Epithelial cell of esophagus (primary cell): ENCODE measurements at regions not wholly inside any gene's neighbourhood (a gene's known extent, or its start where the extent isn't known, plus 50 kb on each side); places are given as distances from the start of the nearest gene placed in this dataset.
"Not testable (repeated sequence)": the region's sequence is repeated elsewhere in the genome, so short reads cannot be mapped to it uniquely, and the experiment has no call there.

Experiments used
- DNase-seq: peaks from one replicate; pipeline ENCODE4 v3.0.0; 2010; ENCODE audit warnings: low read depth
- H3K4me3 ChIP-seq: 2 replicates; pipeline ENCODE4 v1.5.1; 2011; ENCODE audit warnings: mild to moderate bottlenecking, low read length, control low read depth
- TF ChIP-seq, protein P1 (sequence below): IDR thresholded peaks from 2 replicates; pipeline ENCODE4 v1.5.1; 2011; ENCODE audit warnings: low read depth, mild to moderate bottlenecking, low read length, control low read depth, inconsistent platforms; ENCODE audit not compliant: insufficient read depth; ENCODE audit errors: missing control alignments

DNA sequence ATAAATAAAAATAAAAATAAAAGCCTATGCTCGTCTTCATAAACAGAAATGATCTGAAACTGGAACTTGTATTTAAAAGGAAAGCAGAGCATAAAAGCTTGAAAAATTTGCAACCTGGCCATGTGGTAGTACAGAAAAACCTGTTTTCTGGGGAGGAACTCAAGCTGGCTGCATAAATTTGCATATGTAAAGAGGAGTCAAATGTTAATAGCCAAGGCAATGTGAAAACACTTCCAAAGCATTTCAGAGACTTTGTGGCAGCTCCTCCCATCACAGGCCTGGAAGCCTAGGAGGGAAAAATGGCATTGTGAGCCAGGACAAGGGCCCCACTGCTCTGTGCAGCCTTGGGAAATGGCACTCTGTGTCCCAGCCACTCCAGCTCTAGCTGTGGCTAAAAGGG is 727.9 kb upstream of the DIAPH2 start:
- H3K4me3 ChIP-seq, result no peak overlapping the region
- TF ChIP-seq, protein P1, sequence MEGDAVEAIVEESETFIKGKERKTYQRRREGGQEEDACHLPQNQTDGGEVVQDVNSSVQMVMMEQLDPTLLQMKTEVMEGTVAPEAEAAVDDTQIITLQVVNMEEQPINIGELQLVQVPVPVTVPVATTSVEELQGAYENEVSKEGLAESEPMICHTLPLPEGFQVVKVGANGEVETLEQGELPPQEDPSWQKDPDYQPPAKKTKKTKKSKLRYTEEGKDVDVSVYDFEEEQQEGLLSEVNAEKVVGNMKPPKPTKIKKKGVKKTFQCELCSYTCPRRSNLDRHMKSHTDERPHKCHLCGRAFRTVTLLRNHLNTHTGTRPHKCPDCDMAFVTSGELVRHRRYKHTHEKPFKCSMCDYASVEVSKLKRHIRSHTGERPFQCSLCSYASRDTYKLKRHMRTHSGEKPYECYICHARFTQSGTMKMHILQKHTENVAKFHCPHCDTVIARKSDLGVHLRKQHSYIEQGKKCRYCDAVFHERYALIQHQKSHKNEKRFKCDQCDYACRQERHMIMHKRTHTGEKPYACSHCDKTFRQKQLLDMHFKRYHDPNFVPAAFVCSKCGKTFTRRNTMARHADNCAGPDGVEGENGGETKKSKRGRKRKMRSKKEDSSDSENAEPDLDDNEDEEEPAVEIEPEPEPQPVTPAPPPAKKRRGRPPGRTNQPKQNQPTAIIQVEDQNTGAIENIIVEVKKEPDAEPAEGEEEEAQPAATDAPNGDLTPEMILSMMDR, result no peak
- DNase-seq, result no peak

DNA sequence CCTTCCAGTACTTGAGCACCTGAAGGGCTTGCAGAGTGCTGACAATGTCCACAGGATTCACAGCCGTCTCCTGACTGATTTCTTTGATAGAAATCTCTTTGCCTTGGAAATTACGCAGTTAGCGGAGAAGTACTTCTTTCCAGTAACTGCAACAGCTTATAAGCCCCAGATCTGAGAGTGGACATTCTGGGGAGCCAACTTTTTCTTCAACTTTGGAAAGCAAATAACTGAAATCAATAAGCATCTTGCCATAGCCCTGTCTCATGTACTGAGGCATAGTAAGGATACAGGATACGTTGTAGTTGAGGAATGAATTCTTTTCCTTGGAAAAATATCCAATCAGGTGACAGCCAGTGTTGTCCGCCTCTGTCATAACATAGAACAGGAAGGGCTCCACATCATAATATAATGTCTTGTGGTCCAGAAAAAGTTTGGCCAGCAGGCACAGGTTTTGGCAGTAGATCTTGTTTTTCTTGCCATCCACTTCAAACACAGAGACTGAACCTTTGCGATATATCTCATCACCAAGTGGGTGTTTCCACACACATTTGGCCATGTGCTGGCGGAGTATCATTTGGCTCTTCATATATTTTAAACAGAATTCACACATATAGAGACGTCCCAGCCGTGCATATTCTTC is 711.1 kb upstream of the DIAPH2 start:
- DNase-seq, H3K4me3 ChIP-seq: not testable (repeated sequence)

- no peak for DNase-seq
- no peak overlapping the region for H3K4me3 ChIP-seq
- TF ChIP-seq, protein P1, result no peak
Observed at GRCh38 chrX:95974096-95974470, 710.6 kb upstream of the DIAPH2 start.

GRCh38 chrX:95974890-95975289 is 709.8 kb upstream of the DIAPH2 start:
- H3K4me3 ChIP-seq, result no peak overlapping the region
- peak; percentile 78 for DNase-seq
- TF ChIP-seq, protein P1, result no peak

GRCh38 chrX:95995583-95995982 is 689.1 kb upstream of the DIAPH2 start:
- TF ChIP-seq, protein P1, result no peak
- no peak overlapping the region for H3K4me3 ChIP-seq
- peak; percentile 20 for DNase-seq

- TF ChIP-seq, protein P1, result no peak
- H3K4me3 ChIP-seq, result no peak overlapping the region
- DNase-seq, result no peak
Observed at GRCh38 chrX:95996294-95996693, 688.3 kb upstream of the DIAPH2 start.

GRCh38 chrX:96002431-96002830 is 682.2 kb upstream of the DIAPH2 start:
- TF ChIP-seq, protein P1, result no peak
- no peak overlapping the region for H3K4me3 ChIP-seq
- no peak for DNase-seq
